ENCODE measurements at regions not wholly inside any gene's neighbourhood (a gene's known extent, or its start where the extent isn't known, plus 50 kb on each side); places are given as distances from the start of the nearest gene placed in this dataset.
"Not testable (repeated sequence)": the region's sequence is repeated elsewhere in the genome, so short reads cannot be mapped to it uniquely, and the experiment has no call there.

- no peaks in the 10 kb centered on the region for H3K36me3 ChIP-seq
- H3K27me3 ChIP-seq, result no peaks in the 10 kb centered on the region
- no peak overlapping the region for H3K4me3 ChIP-seq (ENCODE audit: low read depth, low read length)
- no peak for TF ChIP-seq CTCF (IDR thresholded peaks at IDR 0.05; ENCODE audit: low read depth, low read length)
- no peaks in the 10 kb centered on the region for H3K4me1 ChIP-seq
- DNase-seq, result no peak
- H3K9me3 ChIP-seq, result no peaks in the 10 kb centered on the region
Observed at GRCh38 chr20:53811577-53811976, 217.9 kb upstream of the ZNF217 start.

GRCh38 chr20:53810661-53811355 lies 217.2 kb upstream of the ZNF217 start:
- no peaks in the 10 kb centered on the region for H3K9me3 ChIP-seq
- H3K27me3 ChIP-seq, result no peaks in the 10 kb centered on the region
- no peaks in the 10 kb centered on the region for H3K4me1 ChIP-seq
- no peak for TF ChIP-seq CTCF (IDR thresholded peaks at IDR 0.05; ENCODE audit: low read depth, low read length)
- DNase-seq, result no peak
- no peaks in the 10 kb centered on the region for H3K36me3 ChIP-seq
- no peak overlapping the region for H3K4me3 ChIP-seq (ENCODE audit: low read depth, low read length)

GRCh38 chr20:53809728-53810365 lies 216.2 kb upstream of the ZNF217 start:
- no peak for DNase-seq
- Histone ChIP-seq H3K4me1 (no peaks in the 10 kb centered on the region), H3K36me3 (no peaks in the 10 kb centered on the region), H3K27me3 (no peaks in the 10 kb centered on the region), H3K9me3 (no peaks in the 10 kb centered on the region), H3K4me3 (ENCODE audit: low read depth, low read length) (no peak overlapping the region)
- TF ChIP-seq CTCF (IDR thresholded peaks at IDR 0.05; ENCODE audit: low read depth, low read length), result no peak

DNA sequence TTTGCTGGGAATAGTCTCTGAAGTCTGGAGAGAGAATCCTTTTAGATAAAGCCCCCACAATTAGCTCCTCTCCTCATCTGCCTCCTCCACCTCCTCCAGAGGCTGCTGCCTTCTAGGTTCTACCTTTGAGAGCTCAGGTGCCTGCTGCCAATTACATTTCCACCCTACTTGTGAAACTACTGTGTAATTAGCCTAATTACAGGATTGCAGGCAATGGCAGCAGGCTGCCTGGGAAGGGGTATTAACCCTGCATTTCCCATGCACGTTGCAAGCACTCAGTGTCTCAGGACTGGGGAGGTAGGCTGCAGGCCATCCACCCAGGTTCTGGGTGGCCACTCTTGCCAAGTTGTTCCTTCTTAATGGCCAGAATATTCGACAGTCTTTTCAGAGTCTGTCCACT lies 215.6 kb upstream of the ZNF217 start:
- DNase-seq, result no peak
- TF ChIP-seq CTCF (IDR thresholded peaks at IDR 0.05; ENCODE audit: low read depth, low read length), result no peak
- no peaks in the 10 kb centered on the region for H3K36me3 ChIP-seq
- no peaks in the 10 kb centered on the region for H3K4me1 ChIP-seq
- H3K4me3 ChIP-seq (ENCODE audit: low read depth, low read length), result no peak overlapping the region
- H3K9me3 ChIP-seq, result no peaks in the 10 kb centered on the region
- H3K27me3 ChIP-seq, result no peaks in the 10 kb centered on the region

DNA sequence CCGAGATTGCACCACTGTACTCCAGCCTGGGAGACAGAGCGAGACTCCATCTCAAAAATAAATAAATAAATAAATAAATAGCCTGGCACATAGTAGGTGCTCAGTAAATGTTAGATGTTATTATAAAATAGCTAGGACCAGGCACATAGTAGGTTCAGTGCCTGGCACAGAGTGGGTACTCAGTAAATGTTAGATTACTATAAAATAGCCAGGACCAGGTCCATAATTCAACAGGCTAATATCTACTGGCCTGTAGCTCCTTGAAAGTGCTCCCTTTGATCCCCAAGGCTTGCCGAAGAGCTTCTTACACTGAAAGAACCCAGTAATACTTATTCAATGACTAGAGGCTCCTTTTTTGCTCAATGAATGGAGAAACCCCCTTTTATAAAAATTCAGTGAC lies 215.1 kb upstream of the ZNF217 start:
- H3K4me1 ChIP-seq, result no peaks in the 10 kb centered on the region
- H3K4me3 ChIP-seq (ENCODE audit: low read depth, low read length), result no peak overlapping the region
- TF ChIP-seq CTCF (IDR thresholded peaks at IDR 0.05; ENCODE audit: low read depth, low read length), result no peak
- no peaks in the 10 kb centered on the region for H3K27me3 ChIP-seq
- H3K9me3 ChIP-seq, result no peaks in the 10 kb centered on the region
- no peak for DNase-seq
- H3K36me3 ChIP-seq, result no peaks in the 10 kb centered on the region

DNA sequence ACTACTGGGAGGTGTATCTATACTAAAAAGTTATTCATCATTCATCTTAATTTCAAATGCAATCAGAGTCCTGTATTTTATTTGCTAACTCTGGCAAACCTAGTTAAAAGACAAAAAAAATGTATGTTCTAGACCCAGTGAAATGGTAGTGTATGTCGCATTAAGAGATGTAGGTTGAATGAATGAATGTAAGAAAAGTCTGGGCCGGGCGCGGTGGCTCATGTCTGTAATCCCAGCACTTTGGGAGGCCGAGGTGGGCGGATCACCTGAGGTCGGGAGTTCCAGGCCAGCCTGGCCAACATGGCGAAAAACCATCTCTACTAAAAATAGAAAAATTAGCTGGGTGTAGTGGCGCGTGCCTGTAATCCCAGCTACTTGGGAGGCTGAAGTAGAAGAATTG lies 214.7 kb upstream of the ZNF217 start:
- H3K4me3 ChIP-seq (ENCODE audit: low read depth, low read length); H3K4me1 ChIP-seq; H3K27me3 ChIP-seq; H3K36me3 ChIP-seq; DNase-seq; H3K9me3 ChIP-seq: not testable (repeated sequence)

All from BE2C (cell line).